Gastroesophageal sphincter (tissue), 3 donors: ENCODE measurements at regions not wholly inside any gene's neighbourhood (a gene's known extent, or its start where the extent isn't known, plus 50 kb on each side); places are given as distances from the start of the nearest gene placed in this dataset.

ENCODE experiments used
- POLR2A ChIP-seq, 2 donors: fragments of 450-650 bp; IDR thresholded peaks; one replicate each; pipeline ENCODE4 v1.6.1; 2017; ENCODE audit warnings: antibody characterized with exemption in 2 of 2, mild to moderate bottlenecking in 2 of 2, moderate library complexity in 1 of 2
- POLR2AphosphoS5 ChIP-seq: sonication (generic); formaldehyde crosslinking; IDR thresholded peaks from one replicate; pipeline ENCODE4 v1.6.1; 2017; ENCODE audit warnings: antibody characterized with exemption
- TF ChIP-seq, protein P1 (sequence below), 4 experiments: fragments of 200-600 bp in 2 of 4; fragments of 450-650 bp in 2 of 4; sonication (generic) in 1 of 4; IDR thresholded peaks; one replicate each; pipeline ENCODE4 v1.5.1; 2017 to 2019; ENCODE audit warnings: antibody characterized with exemption in 4 of 4, mild to moderate bottlenecking in 2 of 4, moderate library complexity in 2 of 4

DNA sequence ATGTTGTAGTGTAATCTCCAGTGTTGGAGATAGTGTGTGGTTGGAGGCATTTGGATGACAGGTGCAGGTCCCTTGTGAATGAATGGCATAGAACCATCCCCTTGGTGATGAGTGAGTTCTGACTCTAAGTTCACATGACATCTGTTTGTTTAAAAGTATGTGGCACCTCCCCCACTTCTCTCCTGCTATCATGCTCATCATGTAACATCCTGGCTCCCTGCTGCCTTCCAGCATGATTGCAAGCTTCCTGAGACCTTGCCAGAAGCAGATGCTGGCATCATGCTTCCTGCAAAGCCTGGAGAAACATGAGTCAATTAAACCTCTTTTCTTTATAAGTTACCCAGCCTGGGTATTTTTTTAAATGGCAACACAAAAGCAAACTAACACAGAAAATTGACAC, 499.0 kb upstream of the SEMA3D start:
- TF ChIP-seq, protein P1, sequence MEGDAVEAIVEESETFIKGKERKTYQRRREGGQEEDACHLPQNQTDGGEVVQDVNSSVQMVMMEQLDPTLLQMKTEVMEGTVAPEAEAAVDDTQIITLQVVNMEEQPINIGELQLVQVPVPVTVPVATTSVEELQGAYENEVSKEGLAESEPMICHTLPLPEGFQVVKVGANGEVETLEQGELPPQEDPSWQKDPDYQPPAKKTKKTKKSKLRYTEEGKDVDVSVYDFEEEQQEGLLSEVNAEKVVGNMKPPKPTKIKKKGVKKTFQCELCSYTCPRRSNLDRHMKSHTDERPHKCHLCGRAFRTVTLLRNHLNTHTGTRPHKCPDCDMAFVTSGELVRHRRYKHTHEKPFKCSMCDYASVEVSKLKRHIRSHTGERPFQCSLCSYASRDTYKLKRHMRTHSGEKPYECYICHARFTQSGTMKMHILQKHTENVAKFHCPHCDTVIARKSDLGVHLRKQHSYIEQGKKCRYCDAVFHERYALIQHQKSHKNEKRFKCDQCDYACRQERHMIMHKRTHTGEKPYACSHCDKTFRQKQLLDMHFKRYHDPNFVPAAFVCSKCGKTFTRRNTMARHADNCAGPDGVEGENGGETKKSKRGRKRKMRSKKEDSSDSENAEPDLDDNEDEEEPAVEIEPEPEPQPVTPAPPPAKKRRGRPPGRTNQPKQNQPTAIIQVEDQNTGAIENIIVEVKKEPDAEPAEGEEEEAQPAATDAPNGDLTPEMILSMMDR (IDR thresholded peaks at IDR 0.05) = no peak
- TF ChIP-seq POLR2A (IDR thresholded peaks at IDR 0.05) = no peak
- TF ChIP-seq POLR2AphosphoS5 = no peak
